HL-60 (cell line): ENCODE measurements at regions not wholly inside any gene's neighbourhood (a gene's known extent, or its start where the extent isn't known, plus 50 kb on each side); places are given as distances from the start of the nearest gene placed in this dataset.
"Not testable (repeated sequence)": the region's sequence is repeated elsewhere in the genome, so short reads cannot be mapped to it uniquely, and the experiment has no call there.

ENCODE experiments used
- POLR2AphosphoS5 ChIP-seq: IDR thresholded peaks from 2 replicates; pipeline ENCODE4 v1.6.1; 2012; ENCODE audit warnings: low read depth
- TF ChIP-seq, protein P1 (sequence below): IDR thresholded peaks from one replicate; pipeline ENCODE4 v1.5.1; 2011; ENCODE audit warnings: low read length, control low read depth, inconsistent platforms; ENCODE audit not compliant: insufficient read depth

DNA sequence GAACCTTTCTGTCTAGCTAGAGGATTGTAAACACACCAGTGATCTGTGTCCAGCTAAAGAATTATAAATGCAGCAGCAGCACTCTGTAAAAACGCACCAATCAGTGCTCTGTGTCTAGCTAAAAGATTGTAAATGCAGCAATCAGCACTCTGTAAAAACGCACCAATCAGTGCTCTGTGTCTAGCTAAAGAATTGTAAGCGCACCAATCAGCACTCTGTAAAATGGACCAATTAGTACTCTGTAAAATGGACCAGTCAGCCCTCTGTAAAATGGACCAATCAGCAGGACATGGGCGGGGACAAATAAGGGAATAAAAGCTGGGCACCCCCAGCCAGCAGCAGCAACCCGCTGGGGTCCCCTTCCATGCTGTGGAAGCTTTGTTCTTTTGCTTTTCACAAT lies 204.1 kb upstream of the UBL3 start:
- TF ChIP-seq, protein P1, sequence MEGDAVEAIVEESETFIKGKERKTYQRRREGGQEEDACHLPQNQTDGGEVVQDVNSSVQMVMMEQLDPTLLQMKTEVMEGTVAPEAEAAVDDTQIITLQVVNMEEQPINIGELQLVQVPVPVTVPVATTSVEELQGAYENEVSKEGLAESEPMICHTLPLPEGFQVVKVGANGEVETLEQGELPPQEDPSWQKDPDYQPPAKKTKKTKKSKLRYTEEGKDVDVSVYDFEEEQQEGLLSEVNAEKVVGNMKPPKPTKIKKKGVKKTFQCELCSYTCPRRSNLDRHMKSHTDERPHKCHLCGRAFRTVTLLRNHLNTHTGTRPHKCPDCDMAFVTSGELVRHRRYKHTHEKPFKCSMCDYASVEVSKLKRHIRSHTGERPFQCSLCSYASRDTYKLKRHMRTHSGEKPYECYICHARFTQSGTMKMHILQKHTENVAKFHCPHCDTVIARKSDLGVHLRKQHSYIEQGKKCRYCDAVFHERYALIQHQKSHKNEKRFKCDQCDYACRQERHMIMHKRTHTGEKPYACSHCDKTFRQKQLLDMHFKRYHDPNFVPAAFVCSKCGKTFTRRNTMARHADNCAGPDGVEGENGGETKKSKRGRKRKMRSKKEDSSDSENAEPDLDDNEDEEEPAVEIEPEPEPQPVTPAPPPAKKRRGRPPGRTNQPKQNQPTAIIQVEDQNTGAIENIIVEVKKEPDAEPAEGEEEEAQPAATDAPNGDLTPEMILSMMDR = not testable (repeated sequence)
- not testable (repeated sequence) for TF ChIP-seq POLR2AphosphoS5
